DOHH2 (cell line): ENCODE measurements at regions not wholly inside any gene's neighbourhood (a gene's known extent, or its start where the extent isn't known, plus 50 kb on each side); places are given as distances from the start of the nearest gene placed in this dataset.

Experiments used
- H3F3A ChIP-seq: fragments of 200-600 bp; sonication (generic), shearing (Covaris generic); 2 replicates; pipeline ENCODE4 v1.6.0; 2016; ENCODE audit warnings: antibody characterized with exemption, mild to moderate bottlenecking; ENCODE audit not compliant: control insufficient read depth, insufficient read depth
- H3K27ac ChIP-seq: fragments of 200-600 bp; sonication (generic); 2 replicates; pipeline ENCODE4 v1.5.1; 2014; ENCODE audit warnings: low read depth, mild to moderate bottlenecking, low read length, moderate library complexity
- H3K27me3 ChIP-seq: fragments of 200-600 bp; sonication (generic); 2 replicates; pipeline ENCODE4 v1.6.1; 2014; ENCODE audit warnings: mild to moderate bottlenecking, low read length, mixed read lengths; ENCODE audit not compliant: control insufficient read depth
- H3K36me3 ChIP-seq: fragments of 200-600 bp; sonication (generic); 2 replicates; pipeline ENCODE4 v1.6.1; 2014; ENCODE audit warnings: mild to moderate bottlenecking, low read length, moderate library complexity, mixed read lengths; ENCODE audit not compliant: control insufficient read depth
- H3K4me1 ChIP-seq: fragments of 200-600 bp; sonication (generic); 2 replicates; pipeline ENCODE4 v1.6.1; 2014; ENCODE audit warnings: mild to moderate bottlenecking, low read length, mixed read lengths; ENCODE audit not compliant: control insufficient read depth
- H3K4me2 ChIP-seq: fragments of 200-600 bp; sonication (generic); 2 replicates; pipeline ENCODE4 v1.6.0; 2014; ENCODE audit warnings: mild to moderate bottlenecking, low read length, moderate library complexity
- H3K4me3 ChIP-seq: fragments of 200-600 bp; sonication (generic); 2 replicates; pipeline ENCODE4 v1.5.1; 2014; ENCODE audit warnings: mild to moderate bottlenecking, low read length, mixed read lengths
- H3K79me2 ChIP-seq: fragments of 200-600 bp; sonication (generic); 2 replicates; pipeline ENCODE4 v1.6.1; 2014; ENCODE audit warnings: mild to moderate bottlenecking, low read length, mixed read lengths; ENCODE audit not compliant: control insufficient read depth
- H3K9me2 ChIP-seq: fragments of 200-600 bp; sonication (generic); replicated peaks from 2 replicates; pipeline ENCODE4 v1.6.1; 2014; ENCODE audit warnings: mild to moderate bottlenecking, low read length, mixed read lengths; ENCODE audit not compliant: control insufficient read depth
- H3K9me3 ChIP-seq: fragments of 200-600 bp; sonication (generic); 2 replicates; pipeline ENCODE4 v1.6.1; 2014; ENCODE audit warnings: antibody characterized with exemption, low read length, mixed read lengths; ENCODE audit not compliant: control insufficient read depth, insufficient read depth
- H4K20me1 ChIP-seq: fragments of 200-600 bp; sonication (generic); 2 replicates; pipeline ENCODE4 v1.6.0; 2014; ENCODE audit warnings: low read depth, mild to moderate bottlenecking, antibody characterized with exemption, low read length, moderate library complexity; ENCODE audit not compliant: control insufficient read depth, insufficient read depth
- CTCF ChIP-seq: fragments of 200-600 bp; sonication (generic); IDR thresholded peaks from one replicate; pipeline ENCODE4 v1.5.1; 2014; ENCODE audit warnings: antibody characterized with exemption, mild to moderate bottlenecking, low read depth, low read length; ENCODE audit not compliant: poor library complexity, severe bottlenecking
- EZH2phosphoT487 ChIP-seq: fragments of 200-600 bp; sonication (generic); IDR thresholded peaks from 2 replicates; pipeline ENCODE4 v1.6.1; 2017; ENCODE audit warnings: borderline replicate concordance, mild to moderate bottlenecking, antibody characterized with exemption, low read length, moderate library complexity, mixed read lengths

- H3K4me3 ChIP-seq: no peak overlapping the region
- H3K36me3 ChIP-seq: no peaks in the 10 kb centered on the region
- H3K79me2 ChIP-seq: no peaks in the 10 kb centered on the region
- no peak overlapping the region for H3K4me2 ChIP-seq
- no peaks in the 10 kb centered on the region for H3F3A ChIP-seq
- H3K9me2 ChIP-seq: no peaks in the 10 kb centered on the region
- TF ChIP-seq CTCF (no peak), EZH2phosphoT487 (no peak)
- H3K27ac ChIP-seq: no peak overlapping the region
- no peaks in the 10 kb centered on the region for H4K20me1 ChIP-seq
- H3K9me3 ChIP-seq: no peaks in the 10 kb centered on the region; the same call in 1 of the 2 replicates
- H3K27me3 ChIP-seq: no peaks in the 10 kb centered on the region
- peaks cover 12% of the 10 kb centered on the region for H3K4me1 ChIP-seq
Observed at GRCh38 chr5:56492812-56493211, 259.7 kb upstream of the ANKRD55 start.

GRCh38 chr5:56490971-56491468 is 257.9 kb upstream of the ANKRD55 start:
- H4K20me1 ChIP-seq: no peaks in the 10 kb centered on the region
- H3F3A ChIP-seq: no peaks in the 10 kb centered on the region
- no peaks in the 10 kb centered on the region for H3K36me3 ChIP-seq
- H3K4me3 ChIP-seq: no peak overlapping the region
- H3K4me2 ChIP-seq: no peak overlapping the region
- no peak overlapping the region for H3K27ac ChIP-seq
- H3K9me3 ChIP-seq: no peaks in the 10 kb centered on the region; the same call in 1 of the 2 replicates
- TF ChIP-seq EZH2phosphoT487 (no peak), CTCF (no peak)
- H3K9me2 ChIP-seq: no peaks in the 10 kb centered on the region
- H3K27me3 ChIP-seq: no peaks in the 10 kb centered on the region
- H3K79me2 ChIP-seq: no peaks in the 10 kb centered on the region
- H3K4me1 ChIP-seq: peaks cover 3% of the 10 kb centered on the region; the same call in 1 of the 2 replicates

GRCh38 chr5:56489272-56489671 is 256.1 kb upstream of the ANKRD55 start:
- Histone ChIP-seq H3K27me3 (no peaks in the 10 kb centered on the region), H3K79me2 (no peaks in the 10 kb centered on the region), H3K36me3 (no peaks in the 10 kb centered on the region), H3K9me3 (no peaks in the 10 kb centered on the region; the same call in 1 of the 2 replicates), H3K4me2 (no peak overlapping the region), H4K20me1 (no peaks in the 10 kb centered on the region), H3K4me1 (peaks cover 1% of the 10 kb centered on the region; the same call in 1 of the 2 replicates), H3K4me3 (no peak overlapping the region), H3K27ac (no peak overlapping the region), H3F3A (no peaks in the 10 kb centered on the region), H3K9me2 (no peaks in the 10 kb centered on the region)
- TF ChIP-seq CTCF (no peak), EZH2phosphoT487 (no peak)
